Nephron progenitor cell (in vitro differentiated cells): ENCODE measurements at regions not wholly inside any gene's neighbourhood (a gene's known extent, or its start where the extent isn't known, plus 50 kb on each side); places are given as distances from the start of the nearest gene placed in this dataset.

Experiments used
- DNase-seq: peaks from one replicate; pipeline ENCODE4 v3.0.0; 2021
- H3K27ac Mint-ChIP-seq: 2 replicates; pipeline ENCODE4 v1.8.0; 2021; ENCODE audit warnings: mild to moderate bottlenecking, moderate library complexity, mixed read lengths
- H3K27me3 Mint-ChIP-seq: 2 replicates; pipeline ENCODE4 v1.8.0; 2021; ENCODE audit warnings: mild to moderate bottlenecking, low read depth, mixed read lengths; ENCODE audit not compliant: poor library complexity
- H3K36me3 Mint-ChIP-seq: 2 replicates; pipeline ENCODE4 v1.8.0; 2021; ENCODE audit warnings: low read depth, mixed read lengths
- H3K4me1 Mint-ChIP-seq: 2 replicates; pipeline ENCODE4 v1.8.0; 2021; ENCODE audit warnings: mixed read lengths
- H3K4me3 Mint-ChIP-seq: 2 replicates; pipeline ENCODE4 v1.8.0; 2021; ENCODE audit warnings: mild to moderate bottlenecking, moderate library complexity, mixed read lengths
- H3K9me3 Mint-ChIP-seq: 2 replicates; pipeline ENCODE4 v1.8.0; 2021; ENCODE audit warnings: mild to moderate bottlenecking, moderate library complexity, mixed read lengths
- CTCF ChIP-seq: fragments of 200-600 bp; sonication (generic); IDR thresholded peaks from 2 replicates; pipeline ENCODE4 v1.5.0; 2021; ENCODE audit warnings: antibody characterized with exemption

GRCh38 chrX:27057883-27058282 is 405.3 kb downstream of the PPP4R3C start:
- H3K36me3 Mint-ChIP-seq = no peaks in the 10 kb centered on the region
- H3K27ac Mint-ChIP-seq = no peak overlapping the region
- TF ChIP-seq CTCF = no peak
- H3K4me3 Mint-ChIP-seq = no peak overlapping the region
- no peaks in the 10 kb centered on the region for H3K4me1 Mint-ChIP-seq
- H3K27me3 Mint-ChIP-seq = peaks cover 4% of the 10 kb centered on the region
- DNase-seq = no peak
- peaks cover 42% of the 10 kb centered on the region for H3K9me3 Mint-ChIP-seq

- Mint-ChIP-seq H3K9me3 (peaks cover 34% of the 10 kb centered on the region), H3K4me1 (no peaks in the 10 kb centered on the region), H3K4me3 (no peak overlapping the region), H3K27ac (no peak overlapping the region), H3K27me3 (peaks cover 3% of the 10 kb centered on the region), H3K36me3 (no peaks in the 10 kb centered on the region)
- TF ChIP-seq CTCF = no peak
- DNase-seq = no peak
Observed at GRCh38 chrX:27039332-27039731, 423.8 kb downstream of the PPP4R3C start.

- DNase-seq = no peak
- Mint-ChIP-seq H3K4me3 (no peak overlapping the region), H3K4me1 (no peaks in the 10 kb centered on the region), H3K9me3 (peaks cover 17% of the 10 kb centered on the region), H3K27ac (no peak overlapping the region), H3K27me3 (peaks cover 2% of the 10 kb centered on the region), H3K36me3 (no peaks in the 10 kb centered on the region)
- no peak for TF ChIP-seq CTCF
Observed at GRCh38 chrX:27008486-27008885, 454.7 kb downstream of the PPP4R3C start.

- peaks cover 44% of the 10 kb centered on the region for H3K9me3 Mint-ChIP-seq
- no peak for DNase-seq
- TF ChIP-seq CTCF = no peak
- no peaks in the 10 kb centered on the region for H3K36me3 Mint-ChIP-seq
- no peak overlapping the region for H3K4me3 Mint-ChIP-seq
- H3K27me3 Mint-ChIP-seq = peaks cover 4% of the 10 kb centered on the region
- H3K27ac Mint-ChIP-seq = no peak overlapping the region
- H3K4me1 Mint-ChIP-seq = no peaks in the 10 kb centered on the region
Observed at GRCh38 chrX:26999634-27000033, 463.5 kb downstream of the PPP4R3C start.

GRCh38 chrX:26958261-26958660 is 504.9 kb downstream of the PPP4R3C start:
- DNase-seq = no peak
- Mint-ChIP-seq H3K4me3 (no peak overlapping the region), H3K36me3 (no peaks in the 10 kb centered on the region), H3K9me3 (peaks cover 8% of the 10 kb centered on the region), H3K27me3 (no peaks in the 10 kb centered on the region), H3K4me1 (no peaks in the 10 kb centered on the region), H3K27ac (no peak overlapping the region)
- no peak for TF ChIP-seq CTCF

- H3K27ac Mint-ChIP-seq = no peak overlapping the region
- H3K9me3 Mint-ChIP-seq = peaks cover 14% of the 10 kb centered on the region
- no peaks in the 10 kb centered on the region for H3K36me3 Mint-ChIP-seq
- H3K4me3 Mint-ChIP-seq = no peak overlapping the region
- no peaks in the 10 kb centered on the region for H3K27me3 Mint-ChIP-seq
- DNase-seq = no peak
- TF ChIP-seq CTCF = no peak
- H3K4me1 Mint-ChIP-seq = peaks cover 6% of the 10 kb centered on the region
Observed at GRCh38 chrX:26954029-26954428, 509.1 kb downstream of the PPP4R3C start.
